CD4-positive, CD25-positive, alpha-beta regulatory T cell (primary cell): ENCODE measurements at regions not wholly inside any gene's neighbourhood (a gene's known extent, or its start where the extent isn't known, plus 50 kb on each side); places are given as distances from the start of the nearest gene placed in this dataset.

ENCODE experiments used
- ATAC-seq, 2 donors: fragments of 150-1000 bp; cut with Tn5 transposase; one replicate each; pipeline ENCODE4 v1.10.0; 2021; ENCODE audit warnings: low read depth in 2 of 2, moderate number of reproducible peaks in 2 of 2, moderate library complexity in 1 of 2
- DNase-seq, 3 donors: peaks; one replicate each; pipeline versions ENCODE4 v3.0.0 to v3.0.0-alpha.2; 2012 to 2022; ENCODE audit warnings: mixed read lengths in 1 of 3
- H3K27ac ChIP-seq: one replicate; pipeline ENCODE4 v1.7.0; 2013; ENCODE audit warnings: mild to moderate bottlenecking, low read length; ENCODE audit not compliant: insufficient read depth, poor library complexity, severe bottlenecking
- H3K27me3 ChIP-seq: one replicate; pipeline ENCODE4 v1.7.0; 2013; ENCODE audit warnings: low read length; ENCODE audit not compliant: control insufficient read depth, insufficient read depth
- H3K36me3 ChIP-seq: one replicate; pipeline ENCODE4 v1.7.0; 2013; ENCODE audit warnings: mild to moderate bottlenecking, low read length, moderate library complexity; ENCODE audit not compliant: control insufficient read depth, insufficient read depth
- H3K4me1 ChIP-seq: 2 replicates; pipeline ENCODE4 v1.7.0; 2013; ENCODE audit warnings: mild to moderate bottlenecking, low read length; ENCODE audit not compliant: insufficient read depth, control insufficient read depth, poor library complexity, severe bottlenecking
- H3K4me3 ChIP-seq: one replicate; pipeline ENCODE4 v1.7.0; 2013; ENCODE audit warnings: low read depth, mild to moderate bottlenecking, low read length, moderate library complexity
- H3K9me3 ChIP-seq, 2 experiments: 1 replicate in 1 of 2; 2 replicates in 1 of 2; pipeline ENCODE4 v1.7.0; 2013; ENCODE audit warnings: low read length in 2 of 2, mild to moderate bottlenecking in 1 of 2, moderate library complexity in 1 of 2; ENCODE audit not compliant: control insufficient read depth in 2 of 2
- H3K27ac Mint-ChIP-seq, 3 donors: one replicate each; pipeline ENCODE4 v1.8.0; 2020 to 2022; ENCODE audit warnings: mild to moderate bottlenecking in 3 of 3, mixed read lengths in 3 of 3, moderate library complexity in 2 of 3
- H3K27me3 Mint-ChIP-seq: one replicate; pipeline ENCODE4 v1.8.0; 2022; ENCODE audit warnings: mild to moderate bottlenecking, mixed read lengths
- H3K36me3 Mint-ChIP-seq: one replicate; pipeline ENCODE4 v1.8.0; 2020; ENCODE audit warnings: mixed read lengths
- H3K4me1 Mint-ChIP-seq, 4 donors: one replicate each; pipeline ENCODE4 v1.8.0; 2020 to 2022; ENCODE audit warnings: mixed read lengths in 4 of 4, mild to moderate bottlenecking in 1 of 4
- H3K4me3 Mint-ChIP-seq, 4 donors: one replicate each; pipeline ENCODE4 v1.8.0; 2020 to 2022; ENCODE audit warnings: mild to moderate bottlenecking in 4 of 4, mixed read lengths in 4 of 4, moderate library complexity in 3 of 4
- H3K9me3 Mint-ChIP-seq, 7 donors: one replicate each; pipeline ENCODE4 v1.8.0; 2020 to 2022; ENCODE audit warnings: mixed read lengths in 7 of 7, mild to moderate bottlenecking in 3 of 7, moderate library complexity in 2 of 7

DNA sequence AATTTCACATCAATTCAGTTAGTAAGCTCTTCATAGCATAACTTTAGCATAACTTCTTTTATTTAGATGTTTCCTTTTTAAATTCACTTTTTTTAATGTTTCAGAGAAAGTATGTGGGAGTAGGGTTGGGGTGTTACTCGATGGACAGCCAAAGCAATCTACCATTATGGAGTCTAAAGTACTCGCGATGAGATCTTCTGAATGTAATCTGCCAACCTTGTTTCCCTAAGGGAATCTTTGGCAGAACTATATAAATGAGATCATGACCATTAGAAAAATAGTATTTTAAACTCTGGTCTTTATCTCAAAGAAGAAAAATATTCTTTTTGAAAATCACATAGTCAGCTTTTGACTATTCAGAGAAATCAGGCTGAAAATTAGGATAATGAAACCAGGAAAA is 103.9 kb downstream of the BBS10 start:
- Mint-ChIP-seq H3K27ac (no peak overlapping the region), H3K4me3 (no peak overlapping the region), H3K9me3 (peaks cover 0 to 1% (median 0%) of the 10 kb centered on the region in 7 donors), H3K4me1 (no peaks in the 10 kb centered on the region), H3K27me3 (peaks cover 18% of the 10 kb centered on the region), H3K36me3 (no peaks in the 10 kb centered on the region)
- no peak for DNase-seq
- no peaks in the 10 kb centered on the region for H3K4me1 ChIP-seq
- no peak overlapping the region for H3K4me3 ChIP-seq
- no peak for ATAC-seq
- H3K9me3 ChIP-seq: no peaks in the 10 kb centered on the region
- H3K27me3 ChIP-seq: peaks cover 2% of the 10 kb centered on the region
- no peak overlapping the region for H3K27ac ChIP-seq
- H3K36me3 ChIP-seq: no peaks in the 10 kb centered on the region

DNA sequence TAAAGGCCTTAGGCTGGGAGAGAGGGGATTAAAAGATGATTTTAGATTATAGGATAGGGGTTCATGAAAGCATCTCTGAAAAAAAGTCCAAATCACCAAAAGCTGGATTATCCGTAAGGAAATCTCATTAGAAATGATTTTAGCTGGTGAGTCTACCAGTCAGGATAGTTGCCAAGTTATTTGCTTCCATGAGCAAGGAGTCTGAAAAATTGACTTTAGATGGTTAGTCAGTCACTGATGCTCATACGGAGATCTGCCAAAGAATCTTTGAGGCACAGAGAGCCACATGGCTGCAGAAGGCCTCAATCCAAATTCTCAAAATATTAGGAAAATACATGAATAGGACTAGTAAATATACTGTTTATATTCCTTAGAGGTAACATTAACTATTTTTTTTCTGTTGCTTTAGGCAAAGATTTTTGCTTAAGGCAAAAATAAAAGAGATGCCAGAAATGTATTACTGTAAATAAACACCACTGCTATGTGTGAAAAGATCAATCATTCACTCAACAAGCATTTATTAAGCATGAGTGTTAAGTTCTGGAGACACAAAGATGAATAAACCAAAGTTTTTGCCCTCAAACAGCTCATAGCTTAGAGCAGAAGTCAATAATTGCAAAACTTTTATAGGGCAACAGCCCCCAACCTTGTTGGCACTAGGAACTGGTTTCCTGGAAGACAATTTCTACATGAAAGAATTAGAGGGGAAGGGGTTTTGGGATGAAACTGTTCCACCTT is 105.2 kb downstream of the BBS10 start:
- Mint-ChIP-seq H3K27ac (no peak overlapping the region), H3K9me3 (peaks cover 0 to 1% (median 0%) of the 10 kb centered on the region in 7 donors), H3K4me3 (no peak overlapping the region), H3K4me1 (no peaks in the 10 kb centered on the region), H3K27me3 (peaks cover 13% of the 10 kb centered on the region), H3K36me3 (no peaks in the 10 kb centered on the region)
- Histone ChIP-seq H3K27ac (no peak overlapping the region), H3K4me3 (no peak overlapping the region), H3K9me3 (no peaks in the 10 kb centered on the region), H3K27me3 (peaks cover 2% of the 10 kb centered on the region), H3K36me3 (no peaks in the 10 kb centered on the region), H3K4me1 (no peaks in the 10 kb centered on the region)
- DNase-seq: no peak
- ATAC-seq: no peak

DNA sequence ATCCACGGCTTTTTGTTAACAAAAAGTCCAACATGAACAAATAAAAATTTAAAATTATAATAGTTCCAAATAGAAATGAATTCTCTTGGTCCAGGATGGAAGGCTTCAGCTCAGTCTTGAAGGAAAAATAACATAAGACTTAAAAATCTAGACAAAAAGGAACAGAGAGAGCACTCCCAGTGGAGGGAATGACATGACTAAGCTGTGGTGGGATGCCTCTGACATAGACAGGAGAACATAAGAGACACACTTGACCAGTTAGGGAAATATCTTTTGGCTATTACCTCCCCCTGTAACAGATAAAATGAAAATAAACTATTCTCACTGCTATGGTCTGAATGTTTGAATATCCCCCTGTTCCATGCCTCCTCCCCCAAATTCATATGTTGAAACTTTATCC is 106.8 kb downstream of the BBS10 start:
- DNase-seq (no peak), ATAC-seq (no peak)
- peaks cover 2% of the 10 kb centered on the region for H3K27me3 ChIP-seq
- H3K27me3 Mint-ChIP-seq: peaks cover 7% of the 10 kb centered on the region
- H3K4me3 Mint-ChIP-seq: no peak overlapping the region
- H3K4me3 ChIP-seq: no peak overlapping the region
- H3K36me3 ChIP-seq: no peaks in the 10 kb centered on the region
- H3K27ac Mint-ChIP-seq: no peak overlapping the region
- peaks cover 0 to 1% (median 0%) of the 10 kb centered on the region in 7 donors for H3K9me3 Mint-ChIP-seq
- H3K36me3 Mint-ChIP-seq: no peaks in the 10 kb centered on the region
- H3K27ac ChIP-seq: no peak overlapping the region
- H3K4me1 Mint-ChIP-seq: no peaks in the 10 kb centered on the region
- no peaks in the 10 kb centered on the region for H3K4me1 ChIP-seq
- no peaks in the 10 kb centered on the region for H3K9me3 ChIP-seq

DNA sequence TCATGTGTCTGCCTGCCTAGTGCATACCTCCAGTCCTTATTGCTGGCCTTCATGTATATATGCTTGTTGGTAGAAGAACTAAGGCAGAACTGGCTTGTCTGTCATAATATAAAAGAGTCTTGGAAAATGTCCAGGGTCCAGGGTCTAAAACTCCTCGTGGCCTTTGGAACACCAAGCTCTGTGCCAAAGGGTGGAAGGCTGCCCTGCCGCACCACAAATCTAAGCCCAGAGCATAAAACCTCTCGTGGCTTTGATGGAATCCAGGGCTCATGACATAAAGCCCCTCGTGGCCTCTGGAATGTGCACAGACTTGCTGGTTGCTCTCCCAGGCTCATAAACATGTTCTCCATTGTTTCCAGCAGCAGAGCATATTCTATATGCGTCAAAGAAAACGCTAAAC is 107.9 kb downstream of the BBS10 start:
- Mint-ChIP-seq H3K27ac (no peak overlapping the region), H3K27me3 (peaks cover 1% of the 10 kb centered on the region), H3K4me3 (no peak overlapping the region), H3K36me3 (no peaks in the 10 kb centered on the region), H3K4me1 (no peaks in the 10 kb centered on the region), H3K9me3 (peaks cover 0 to 1% (median 0%) of the 10 kb centered on the region in 7 donors)
- ATAC-seq: no peak
- H3K27me3 ChIP-seq: peaks cover 2% of the 10 kb centered on the region
- H3K27ac ChIP-seq: no peak overlapping the region
- no peaks in the 10 kb centered on the region for H3K36me3 ChIP-seq
- no peaks in the 10 kb centered on the region for H3K4me1 ChIP-seq
- no peaks in the 10 kb centered on the region for H3K9me3 ChIP-seq
- DNase-seq: no peak
- no peak overlapping the region for H3K4me3 ChIP-seq

DNA sequence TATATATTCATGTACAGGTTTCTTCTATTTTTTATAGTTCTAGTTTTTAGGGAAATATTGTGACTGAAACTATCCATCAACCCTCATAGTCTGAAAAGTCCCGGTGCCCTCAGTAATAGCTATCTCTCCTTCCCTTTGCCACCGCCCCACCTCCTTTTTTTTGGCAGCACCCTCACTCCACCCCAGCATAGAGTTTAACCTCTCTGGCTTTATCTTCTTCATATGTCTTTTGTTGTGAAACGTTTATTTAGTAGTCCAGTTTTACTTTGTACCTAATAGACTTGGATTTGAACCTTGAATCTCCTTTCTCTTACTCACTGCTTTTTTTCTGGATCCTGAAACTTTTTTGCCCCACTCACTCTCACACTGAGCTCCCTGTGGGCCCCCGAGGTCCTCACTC is 109.5 kb downstream of the BBS10 start:
- Histone ChIP-seq H3K4me3 (no peak overlapping the region), H3K9me3 (no peaks in the 10 kb centered on the region), H3K27ac (no peak overlapping the region), H3K27me3 (peaks cover 2% of the 10 kb centered on the region), H3K36me3 (no peaks in the 10 kb centered on the region), H3K4me1 (no peaks in the 10 kb centered on the region)
- Mint-ChIP-seq H3K4me1 (no peaks in the 10 kb centered on the region), H3K27ac (peak overlapping the region in 1 of 3 donors; percentile 48), H3K27me3 (peaks cover 4% of the 10 kb centered on the region), H3K9me3 (peaks cover 0 to 1% (median 0%) of the 10 kb centered on the region in 7 donors), H3K36me3 (no peaks in the 10 kb centered on the region), H3K4me3 (no peak overlapping the region)
- no peak for DNase-seq
- no peak for ATAC-seq

DNA sequence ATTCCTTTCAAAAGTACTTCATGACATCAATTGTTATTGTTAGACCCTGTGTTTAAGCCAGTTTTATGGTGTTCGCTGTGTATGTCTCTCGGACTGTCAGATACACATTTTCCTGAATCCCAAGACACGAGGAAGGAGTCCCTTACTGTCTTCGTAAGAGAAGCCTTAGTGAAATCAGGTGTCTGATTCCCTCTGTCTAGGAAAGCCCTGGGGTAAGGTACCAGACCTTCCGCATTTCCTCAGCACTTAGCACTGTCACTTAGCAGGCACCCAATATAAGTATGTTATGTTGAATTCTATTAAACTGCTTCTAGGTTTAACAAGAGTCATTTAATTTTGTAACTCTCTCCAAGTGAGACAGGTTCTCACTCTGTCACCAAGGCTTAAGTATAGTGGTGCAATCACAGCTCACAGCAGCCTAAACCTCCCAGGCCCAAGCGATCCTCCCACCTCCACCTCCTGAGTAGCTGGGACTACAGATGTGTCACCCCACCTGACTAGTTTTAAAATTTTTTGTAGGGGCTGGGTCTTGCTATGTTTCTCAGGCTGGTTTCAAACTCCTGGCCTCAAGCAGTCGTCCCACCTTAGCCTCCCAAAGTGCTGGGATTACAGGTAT is 111.0 kb downstream of the BBS10 start:
- no peak for ATAC-seq
- H3K36me3 Mint-ChIP-seq: no peaks in the 10 kb centered on the region
- H3K4me1 ChIP-seq: no peaks in the 10 kb centered on the region

DNA sequence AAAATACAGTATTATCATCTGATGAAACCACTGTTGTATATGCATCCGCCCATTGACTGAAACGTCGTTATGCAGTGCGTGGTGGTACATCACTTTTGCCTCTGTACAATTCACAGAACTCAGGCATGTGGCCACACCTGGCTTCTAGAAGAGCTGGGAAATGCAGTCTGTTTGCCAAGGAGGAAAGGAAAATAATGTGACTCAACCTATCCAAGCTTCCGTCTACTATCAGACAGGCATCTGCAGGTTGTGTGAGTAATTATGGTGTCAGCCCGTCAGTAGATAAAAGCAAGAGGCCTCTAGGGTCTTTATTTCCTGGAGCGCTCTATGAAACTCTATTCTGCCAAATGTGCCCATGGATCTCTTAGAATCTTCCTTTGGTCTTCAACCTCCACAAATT is 111.6 kb downstream of the BBS10 start:
- no peak overlapping the region for H3K4me3 ChIP-seq
- no peak overlapping the region for H3K4me3 Mint-ChIP-seq
- H3K4me1 ChIP-seq: no peaks in the 10 kb centered on the region
- no peaks in the 10 kb centered on the region for H3K27me3 ChIP-seq
- H3K4me1 Mint-ChIP-seq: no peaks in the 10 kb centered on the region
- ATAC-seq: no peak
- H3K27ac Mint-ChIP-seq: no peak overlapping the region
- H3K27me3 Mint-ChIP-seq: peaks cover 4% of the 10 kb centered on the region
- no peaks in the 10 kb centered on the region for H3K36me3 Mint-ChIP-seq
- H3K27ac ChIP-seq: no peak overlapping the region
- H3K36me3 ChIP-seq: no peaks in the 10 kb centered on the region
- DNase-seq: no peak
- H3K9me3 ChIP-seq: no peaks in the 10 kb centered on the region
- peaks cover 0 to 1% (median 0%) of the 10 kb centered on the region in 7 donors for H3K9me3 Mint-ChIP-seq

More for the DNA sequence above, 111.0 kb downstream of the BBS10 start:
- Histone ChIP-seq H3K27ac (no peak overlapping the region), H3K27me3 (no peaks in the 10 kb centered on the region), H3K9me3 (no peaks in the 10 kb centered on the region), H3K36me3 (no peaks in the 10 kb centered on the region), H3K4me3 (no peak overlapping the region)
- H3K9me3 Mint-ChIP-seq: peaks cover 0 to 1% (median 0%) of the 10 kb centered on the region in 7 donors
- H3K4me3 Mint-ChIP-seq: no peak overlapping the region
- H3K27me3 Mint-ChIP-seq: peaks cover 4% of the 10 kb centered on the region
- no peaks in the 10 kb centered on the region for H3K4me1 Mint-ChIP-seq
- no peak overlapping the region for H3K27ac Mint-ChIP-seq
- DNase-seq: no peak

DNA sequence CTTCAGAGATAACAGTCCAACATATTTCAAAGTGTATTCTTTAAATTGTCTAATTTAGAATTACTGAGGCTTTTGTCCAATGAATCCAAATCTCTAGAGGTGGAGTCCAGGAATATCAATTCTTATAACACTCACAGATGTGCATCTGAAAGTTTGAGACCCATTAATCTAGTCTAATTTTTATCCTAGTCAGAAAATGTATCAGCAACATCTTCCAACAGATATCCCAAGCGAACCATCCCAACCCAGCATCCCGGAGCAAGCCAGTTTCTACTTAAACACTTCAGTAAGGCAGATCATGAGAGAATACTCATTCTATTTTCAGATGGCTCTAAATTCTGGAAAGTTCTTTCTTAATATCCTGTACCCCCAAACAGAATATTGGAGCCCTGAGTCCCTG is 113.5 kb downstream of the BBS10 start:
- Mint-ChIP-seq H3K27me3 (peaks cover 4% of the 10 kb centered on the region), H3K9me3 (peaks cover 0 to 1% (median 0%) of the 10 kb centered on the region in 7 donors), H3K36me3 (no peaks in the 10 kb centered on the region), H3K4me3 (no peak overlapping the region), H3K4me1 (no peaks in the 10 kb centered on the region), H3K27ac (no peak overlapping the region)
- Histone ChIP-seq H3K9me3 (no peaks in the 10 kb centered on the region), H3K36me3 (no peaks in the 10 kb centered on the region), H3K4me1 (no peaks in the 10 kb centered on the region), H3K27me3 (no peaks in the 10 kb centered on the region), H3K4me3 (no peak overlapping the region), H3K27ac (no peak overlapping the region)
- ATAC-seq (no peak), DNase-seq (no peak)
